ENCODE measurements at regions not wholly inside any gene's neighbourhood (a gene's known extent, or its start where the extent isn't known, plus 50 kb on each side); places are given as distances from the start of the nearest gene placed in this dataset.
"Not testable (repeated sequence)": the region's sequence is repeated elsewhere in the genome, so short reads cannot be mapped to it uniquely, and the experiment has no call there.

DNA sequence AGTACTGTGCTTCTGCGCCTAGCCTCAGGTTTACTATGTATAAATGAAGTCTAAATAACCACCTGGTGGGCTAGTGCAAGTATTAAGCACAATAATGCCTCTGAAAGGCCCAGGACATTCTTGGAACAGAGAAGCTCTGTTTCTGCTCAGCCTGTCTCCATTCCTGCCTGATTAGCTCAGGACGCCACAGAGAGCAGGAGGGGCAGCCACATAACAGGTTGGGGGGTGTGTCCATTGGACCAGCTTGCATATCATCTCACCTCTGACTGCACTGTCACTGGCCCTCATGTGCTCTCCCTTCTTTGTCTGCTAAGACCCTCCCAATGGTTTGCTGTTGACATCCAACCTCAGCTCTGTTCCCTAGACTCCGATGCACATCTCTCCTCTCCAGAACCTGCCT lies 52.8 kb upstream of the IKZF1 start:
- H3K4me3 ChIP-seq (ENCODE audit: low read depth, low read length) = no peak overlapping the region
- TF ChIP-seq, protein P1, sequence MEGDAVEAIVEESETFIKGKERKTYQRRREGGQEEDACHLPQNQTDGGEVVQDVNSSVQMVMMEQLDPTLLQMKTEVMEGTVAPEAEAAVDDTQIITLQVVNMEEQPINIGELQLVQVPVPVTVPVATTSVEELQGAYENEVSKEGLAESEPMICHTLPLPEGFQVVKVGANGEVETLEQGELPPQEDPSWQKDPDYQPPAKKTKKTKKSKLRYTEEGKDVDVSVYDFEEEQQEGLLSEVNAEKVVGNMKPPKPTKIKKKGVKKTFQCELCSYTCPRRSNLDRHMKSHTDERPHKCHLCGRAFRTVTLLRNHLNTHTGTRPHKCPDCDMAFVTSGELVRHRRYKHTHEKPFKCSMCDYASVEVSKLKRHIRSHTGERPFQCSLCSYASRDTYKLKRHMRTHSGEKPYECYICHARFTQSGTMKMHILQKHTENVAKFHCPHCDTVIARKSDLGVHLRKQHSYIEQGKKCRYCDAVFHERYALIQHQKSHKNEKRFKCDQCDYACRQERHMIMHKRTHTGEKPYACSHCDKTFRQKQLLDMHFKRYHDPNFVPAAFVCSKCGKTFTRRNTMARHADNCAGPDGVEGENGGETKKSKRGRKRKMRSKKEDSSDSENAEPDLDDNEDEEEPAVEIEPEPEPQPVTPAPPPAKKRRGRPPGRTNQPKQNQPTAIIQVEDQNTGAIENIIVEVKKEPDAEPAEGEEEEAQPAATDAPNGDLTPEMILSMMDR (conservative IDR thresholded peaks at IDR 0.05; ENCODE audit: low read depth, low read length) = no peak
- no peak for DNase-seq (ENCODE audit: low read depth)

DNA sequence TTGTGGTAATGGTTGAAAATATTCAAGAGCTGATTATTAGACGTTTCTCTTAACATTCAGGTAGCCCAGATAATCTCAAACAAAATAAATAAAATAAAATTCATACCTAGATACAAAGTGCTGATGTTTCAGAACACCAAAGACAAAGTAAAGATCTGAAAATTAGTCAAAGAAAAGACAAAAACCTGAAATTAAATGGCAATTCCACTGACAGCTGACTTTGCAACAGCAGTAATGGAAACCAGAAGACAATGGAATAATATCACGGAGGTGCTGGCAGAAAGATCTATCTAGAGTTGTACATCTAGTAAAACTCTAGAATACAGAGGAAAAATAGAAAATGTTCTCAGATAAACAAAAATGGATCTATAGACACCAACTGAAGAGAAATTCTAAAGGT lies 58.0 kb upstream of the IKZF1 start:
- DNase-seq (ENCODE audit: low read depth) = no peak
- H3K4me3 ChIP-seq (ENCODE audit: low read depth, low read length) = no peak overlapping the region
- TF ChIP-seq, protein P1 (conservative IDR thresholded peaks at IDR 0.05; ENCODE audit: low read depth, low read length) = no peak

DNA sequence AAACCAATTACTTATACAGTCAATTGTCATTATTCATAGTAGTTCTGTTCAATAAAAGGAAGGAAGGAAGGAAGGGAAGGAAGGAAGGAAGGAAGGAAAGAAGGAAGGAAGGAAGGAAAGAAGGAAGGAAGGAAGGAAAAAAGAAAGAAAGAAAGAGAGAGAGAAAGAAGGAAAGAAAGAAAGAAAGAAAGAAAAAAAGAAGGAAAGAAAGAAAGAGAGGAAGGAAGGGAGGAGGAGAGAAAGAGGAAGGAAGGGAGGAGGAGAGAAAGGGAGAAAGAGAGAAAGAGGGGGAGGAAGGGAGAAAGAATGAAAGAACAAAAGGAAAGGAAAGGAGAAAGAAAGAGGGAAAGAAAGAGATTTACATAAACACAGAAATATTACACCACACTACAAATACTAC lies 62.4 kb upstream of the IKZF1 start:
- not testable (repeated sequence) for DNase-seq (ENCODE audit: low read depth); H3K4me3 ChIP-seq (ENCODE audit: low read depth, low read length)

DNA sequence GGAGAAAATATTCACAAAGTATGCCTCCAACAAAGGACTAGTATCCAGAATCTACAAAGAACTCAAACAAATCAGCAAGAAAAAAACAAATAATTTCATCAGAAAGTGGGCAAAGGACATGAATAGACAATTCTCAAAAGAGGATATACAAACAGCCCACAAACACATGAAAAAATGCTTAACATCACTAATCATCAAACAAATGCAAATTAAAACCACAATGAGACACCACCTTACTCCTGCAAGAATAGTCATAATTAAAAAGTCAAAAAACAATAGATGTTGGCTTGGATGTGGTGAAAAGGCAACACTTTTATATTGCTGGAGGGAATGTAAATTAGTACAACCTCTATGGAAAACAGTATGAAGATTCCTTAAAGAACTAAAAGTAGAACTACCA lies 63.8 kb upstream of the IKZF1 start:
- DNase-seq (ENCODE audit: low read depth) = not testable (repeated sequence)

DNA sequence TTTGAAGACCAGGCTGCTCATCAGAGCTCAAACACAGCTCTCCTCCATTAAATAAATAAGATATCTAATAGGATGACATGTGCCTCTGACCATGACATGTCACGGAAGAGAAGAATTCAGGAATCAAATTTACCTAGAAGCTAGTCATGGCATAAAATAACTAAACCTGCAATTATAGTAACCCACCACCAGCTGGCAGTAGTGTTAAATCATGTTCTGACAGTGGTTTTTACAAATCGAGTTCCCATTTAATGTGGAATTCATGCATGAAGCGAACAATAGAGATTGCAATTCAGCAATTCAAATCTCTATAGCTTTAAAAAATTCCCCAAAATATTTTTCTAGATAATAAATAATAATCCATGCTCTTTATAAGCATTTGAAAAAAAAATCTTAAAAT lies 74.6 kb upstream of the IKZF1 start:
- H3K4me3 ChIP-seq (ENCODE audit: low read depth, low read length) = no peak overlapping the region
- TF ChIP-seq, protein P1 (conservative IDR thresholded peaks at IDR 0.05; ENCODE audit: low read depth, low read length) = peak; percentile 50
- DNase-seq (ENCODE audit: low read depth) = no peak

More for the DNA sequence above, 63.8 kb upstream of the IKZF1 start:
- not testable (repeated sequence) for H3K4me3 ChIP-seq (ENCODE audit: low read depth, low read length)

DNA sequence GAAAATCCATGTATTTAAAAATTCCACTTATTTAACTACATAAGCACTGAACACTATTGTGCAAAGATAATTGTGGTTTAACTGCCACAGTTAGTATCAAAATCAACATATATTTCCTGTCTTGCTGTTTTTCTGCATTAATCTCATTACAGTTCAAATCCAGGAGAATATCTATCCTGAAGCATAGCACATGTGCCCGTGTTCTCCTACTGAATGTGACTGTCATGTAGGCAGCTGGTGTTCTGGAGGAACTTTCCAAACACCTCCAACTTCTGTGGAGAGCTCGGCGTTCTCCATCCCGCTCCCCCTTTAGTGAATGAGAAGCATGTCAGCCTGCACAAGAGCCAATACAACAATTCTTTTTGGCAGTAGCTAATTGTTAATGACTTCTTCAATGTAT lies 76.4 kb upstream of the IKZF1 start:
- TF ChIP-seq, protein P1 (conservative IDR thresholded peaks at IDR 0.05; ENCODE audit: low read depth, low read length) = no peak

DNA sequence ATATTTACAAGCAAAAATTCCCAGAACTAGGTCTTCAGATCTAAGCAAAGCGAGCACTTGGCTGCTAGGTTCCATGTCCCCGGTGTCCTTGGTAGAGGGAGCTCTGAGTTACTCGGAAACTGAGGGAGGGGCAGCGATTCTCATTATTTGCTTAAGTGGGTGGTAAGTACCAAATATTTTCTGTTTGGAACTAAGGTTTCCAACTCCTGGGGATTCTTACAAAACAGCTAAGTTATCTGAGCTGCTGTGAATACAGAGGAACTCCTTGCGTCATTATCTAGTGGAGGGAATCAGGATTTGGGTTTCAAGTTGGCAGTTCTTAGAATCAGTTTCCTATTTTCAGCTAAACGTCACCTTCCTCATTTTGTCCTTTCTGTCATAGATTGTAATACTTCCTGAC lies 76.8 kb upstream of the IKZF1 start:
- TF ChIP-seq, protein P1 (conservative IDR thresholded peaks at IDR 0.05; ENCODE audit: low read depth, low read length) = no peak
- no peak overlapping the region for H3K4me3 ChIP-seq (ENCODE audit: low read depth, low read length)
- no peak for DNase-seq (ENCODE audit: low read depth)

More for the DNA sequence above, 76.4 kb upstream of the IKZF1 start:
- H3K4me3 ChIP-seq (ENCODE audit: low read depth, low read length) = no peak overlapping the region
- DNase-seq (ENCODE audit: low read depth) = no peak

DNA sequence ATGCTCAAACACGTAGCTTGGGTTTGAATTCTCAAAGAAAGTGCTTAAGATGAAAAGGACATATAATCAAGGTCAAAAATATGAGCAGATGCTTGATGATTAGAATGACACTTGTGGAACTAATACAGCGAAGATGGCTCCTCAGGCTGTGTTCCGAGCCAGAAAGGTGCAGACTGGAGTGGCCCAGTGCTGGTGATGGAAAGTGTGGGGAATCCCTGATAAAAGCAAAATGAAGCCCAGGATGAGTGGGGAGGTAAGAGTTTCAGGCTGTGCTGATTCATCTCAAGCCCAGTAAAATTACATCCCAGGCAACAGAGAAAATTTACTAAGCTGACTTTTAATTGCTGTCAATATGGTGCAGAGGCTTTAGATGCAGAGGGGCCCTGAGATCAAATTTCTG lies 77.8 kb upstream of the IKZF1 start:
- DNase-seq (ENCODE audit: low read depth) = no peak
- no peak overlapping the region for H3K4me3 ChIP-seq (ENCODE audit: low read depth, low read length)
- TF ChIP-seq, protein P1 (conservative IDR thresholded peaks at IDR 0.05; ENCODE audit: low read depth, low read length) = no peak
